CD4-positive, alpha-beta T cell treated with Interleukin-21 for 1 hour (primary cell): ENCODE measurements at regions not wholly inside any gene's neighbourhood (a gene's known extent, or its start where the extent isn't known, plus 50 kb on each side); places are given as distances from the start of the nearest gene placed in this dataset.
"Not testable (repeated sequence)": the region's sequence is repeated elsewhere in the genome, so short reads cannot be mapped to it uniquely, and the experiment has no call there.

Experiments used
- DNase-seq: peaks from one replicate; pipeline ENCODE4 v3.0.0-alpha.2; 2020

DNA sequence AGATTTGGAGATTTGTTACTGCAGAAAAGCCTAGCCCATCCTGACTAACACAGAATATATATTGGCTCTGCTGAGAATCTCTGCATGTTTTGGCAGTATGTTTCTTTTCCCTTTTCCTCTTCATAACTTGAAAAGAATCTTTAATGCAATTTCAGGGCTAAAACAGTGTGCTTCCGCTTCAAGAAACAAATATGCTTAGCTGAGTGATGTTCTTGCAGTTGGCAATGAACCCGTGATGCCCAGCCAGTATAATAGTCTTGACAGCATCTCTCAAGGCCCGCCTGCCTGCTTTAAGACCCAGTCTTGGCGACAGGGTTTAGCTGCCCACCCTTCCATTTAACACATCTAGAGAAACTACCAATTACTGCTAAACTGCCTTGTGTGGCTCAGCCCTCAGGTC, 184.5 kb downstream of the INO80D start:
- DNase-seq = no peak

- no peak for DNase-seq
Measured at GRCh38 chr2:205898744-205899143, 187.2 kb downstream of the INO80D start.

DNA sequence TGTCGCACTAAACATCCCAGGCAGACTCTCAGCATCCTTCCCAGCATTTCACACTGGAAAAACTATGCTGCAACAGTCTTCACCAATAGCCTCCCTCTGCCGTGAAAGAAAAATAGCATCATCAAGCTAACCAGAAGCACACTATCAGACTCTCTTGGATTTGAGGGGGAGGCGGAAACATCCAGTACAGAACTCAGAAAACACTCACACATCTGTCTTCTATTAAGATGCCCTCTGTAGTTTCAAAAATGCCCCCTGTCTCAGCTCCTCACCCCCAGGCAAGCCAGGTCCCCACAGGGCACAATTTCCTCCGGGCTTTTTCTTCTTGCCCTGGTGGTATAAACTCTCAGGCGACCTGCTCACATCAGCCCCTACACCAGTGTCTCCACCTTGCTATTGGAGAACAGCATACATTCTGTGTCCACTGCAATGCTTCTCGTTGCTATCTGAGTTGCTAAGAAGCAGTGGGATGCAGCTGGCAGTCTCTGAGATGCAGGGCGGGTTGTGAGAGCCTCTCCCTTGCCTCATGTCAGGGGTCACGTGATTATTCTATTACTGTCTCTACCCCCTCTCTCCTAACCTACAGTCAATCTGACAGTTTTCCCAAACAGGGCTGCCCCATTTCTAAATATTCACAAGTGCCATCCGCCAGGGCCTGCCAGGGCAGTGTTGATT, 189.9 kb downstream of the INO80D start:
- DNase-seq = no peak

- no peak for DNase-seq
Measured at GRCh38 chr2:205892665-205893259, 193.2 kb downstream of the INO80D start.

- no peak for DNase-seq
Measured at GRCh38 chr2:205892251-205892655, 193.7 kb downstream of the INO80D start.

GRCh38 chr2:205889114-205889513, 196.9 kb downstream of the INO80D start:
- no peak for DNase-seq

GRCh38 chr2:205887637-205888036, 198.3 kb downstream of the INO80D start:
- no peak for DNase-seq

GRCh38 chr2:205885492-205886099, 200.4 kb downstream of the INO80D start:
- DNase-seq = peak; percentile 35

DNA sequence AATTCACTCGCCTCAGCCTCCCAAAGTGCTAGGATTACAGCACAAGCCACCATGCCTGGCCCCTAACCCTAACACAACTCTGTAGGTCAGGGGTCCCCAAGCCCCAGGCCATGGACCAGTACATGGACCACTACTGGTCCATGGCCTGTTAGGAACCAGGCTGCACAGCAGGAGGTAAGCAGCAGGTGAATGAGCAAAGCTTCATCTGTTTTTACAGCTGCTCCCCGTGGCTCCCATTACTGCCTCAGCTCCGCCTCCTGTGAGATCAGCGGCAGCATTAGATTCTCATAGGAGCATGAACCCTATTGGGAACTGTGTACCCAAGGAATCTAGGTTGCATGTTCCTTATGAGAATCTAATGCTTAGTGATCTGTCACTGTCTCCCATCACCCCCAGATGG, 201.7 kb downstream of the NRP2 start:
- DNase-seq = no peak

GRCh38 chr2:205882806-205883425, 200.6 kb downstream of the NRP2 start:
- no peak for DNase-seq

DNA sequence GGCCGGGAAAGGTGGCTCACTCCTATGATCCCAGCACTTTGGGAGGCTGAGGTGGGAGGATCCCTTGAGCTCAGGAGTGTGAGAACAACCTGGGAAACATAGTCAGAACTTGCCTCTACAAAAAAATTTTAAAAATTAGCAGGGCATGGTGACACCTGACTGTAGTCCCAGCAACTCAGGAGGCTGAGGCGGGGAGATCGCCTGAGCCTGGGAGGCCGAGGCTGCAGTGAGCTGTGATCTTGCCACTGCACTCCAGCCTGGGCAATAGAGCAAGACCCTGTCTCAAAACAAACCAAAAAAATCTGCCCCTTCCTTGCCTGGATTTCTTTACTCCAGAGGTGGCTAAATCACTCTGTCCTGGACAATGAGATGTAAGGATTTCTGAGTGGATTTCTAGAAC, 197.7 kb downstream of the NRP2 start:
- DNase-seq = no peak

DNA sequence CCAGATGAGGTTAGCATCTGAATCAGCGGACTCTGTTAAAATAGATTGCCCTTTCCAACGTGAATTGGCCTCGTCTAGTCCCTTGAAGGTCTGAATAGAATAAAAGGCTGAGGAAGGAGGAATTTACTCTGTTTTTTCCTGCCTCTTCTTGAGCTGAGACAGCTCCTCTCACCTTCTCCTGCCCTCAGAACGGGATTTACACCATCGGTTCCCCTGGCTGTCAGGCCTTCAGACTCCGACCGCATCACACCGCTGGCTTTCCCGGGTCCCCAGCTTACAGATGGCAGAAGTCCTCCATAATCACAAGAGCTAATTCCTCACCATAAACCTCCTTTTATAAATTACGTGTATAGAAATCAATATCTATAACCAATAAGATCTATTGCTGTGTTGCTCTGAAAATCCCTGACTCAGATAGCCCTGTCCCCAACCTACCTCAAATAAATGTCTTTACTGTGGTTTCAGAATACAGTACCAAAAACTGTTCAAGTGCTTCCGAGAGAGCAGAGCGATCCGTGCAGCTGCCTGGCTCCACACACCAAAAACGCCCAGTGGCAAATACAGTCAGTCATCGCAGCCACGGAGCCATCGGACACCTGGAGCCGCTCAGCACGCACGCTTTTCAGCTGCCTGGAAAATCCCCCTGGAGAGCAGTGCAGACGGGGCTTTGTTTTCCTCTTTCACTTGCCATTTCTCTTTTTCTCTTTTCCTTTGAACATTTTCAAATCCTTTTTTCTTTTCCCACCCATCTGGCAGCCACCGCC, 196.9 kb downstream of the NRP2 start:
- no peak for DNase-seq

- DNase-seq = no peak
Measured at GRCh38 chr2:205877496-205877895, 195.2 kb downstream of the NRP2 start.

DNA sequence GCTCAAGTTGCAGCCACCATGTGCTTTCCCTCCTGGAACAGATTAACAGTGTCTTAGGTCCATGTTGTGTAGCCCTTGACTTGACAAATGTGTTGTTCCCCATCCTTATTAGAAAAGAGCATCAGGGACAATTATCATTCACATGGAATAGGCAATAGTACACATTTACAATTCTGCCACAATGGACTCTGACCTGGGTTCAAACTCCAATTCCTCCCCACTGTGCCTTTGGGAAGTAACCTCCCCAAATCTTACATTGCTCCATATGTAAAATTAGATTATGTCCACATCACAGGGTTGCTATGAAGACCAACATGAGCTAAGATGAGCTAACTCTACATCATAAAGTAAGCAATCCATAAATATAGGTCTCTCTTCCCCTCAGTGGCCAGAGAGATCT, 193.8 kb downstream of the NRP2 start:
- DNase-seq = no peak

DNA sequence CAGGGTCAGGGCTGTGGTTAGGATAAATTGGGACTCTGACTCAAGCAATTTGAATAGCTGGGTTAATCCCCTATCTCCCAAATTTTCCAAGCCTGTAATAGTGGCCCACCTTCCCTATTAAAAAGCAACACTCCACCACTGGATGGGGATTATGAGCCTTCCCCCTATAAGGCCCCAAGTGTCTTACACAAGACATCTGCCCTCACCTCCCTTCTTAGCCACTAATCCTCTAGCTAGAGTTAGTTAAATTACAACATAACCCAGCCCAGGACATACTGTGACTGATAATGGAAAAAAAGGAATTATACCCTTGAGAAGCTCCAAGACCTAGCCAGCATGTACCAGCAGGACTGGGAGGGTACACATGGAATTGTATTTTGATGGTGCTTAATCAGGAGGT, 190.4 kb downstream of the NRP2 start:
- no peak for DNase-seq

- DNase-seq = no peak
Measured at GRCh38 chr2:205869439-205869838, 187.1 kb downstream of the NRP2 start.

GRCh38 chr2:205868773-205869333, 186.6 kb downstream of the NRP2 start:
- no peak for DNase-seq

DNA sequence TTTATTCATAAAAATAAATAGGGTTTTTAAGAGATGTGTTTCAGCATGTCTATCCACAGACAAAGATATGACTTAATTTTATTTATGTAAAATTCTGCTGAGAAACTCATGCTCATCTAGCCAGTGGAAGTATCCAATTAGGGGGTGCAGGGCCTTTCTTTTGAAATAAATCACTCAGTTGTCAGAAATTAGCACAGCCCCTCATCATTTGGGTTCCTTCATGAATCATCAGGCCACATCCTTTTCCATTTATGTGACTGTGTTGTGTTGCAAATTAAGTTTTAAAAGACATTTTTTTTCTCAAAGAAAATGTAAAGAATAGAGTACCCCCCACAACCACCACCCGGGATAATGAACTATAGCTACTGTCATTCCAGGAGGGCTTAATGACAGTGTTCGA, 185.8 kb downstream of the NRP2 start:
- DNase-seq = no peak

GRCh38 chr2:205867371-205867770, 185.1 kb downstream of the NRP2 start:
- no peak for DNase-seq

- DNase-seq = no peak
Measured at GRCh38 chr2:205865905-205866441, 183.7 kb downstream of the NRP2 start.

- no peak for DNase-seq
Measured at GRCh38 chr2:205865056-205865455, 182.8 kb downstream of the NRP2 start.

GRCh38 chr2:205864491-205864890, 182.2 kb downstream of the NRP2 start:
- DNase-seq = no peak

- not testable (repeated sequence) for DNase-seq
Measured at GRCh38 chr2:205862761-205863160, 180.5 kb downstream of the NRP2 start.
